ENCODE measurements at regions not wholly inside any gene's neighbourhood (a gene's known extent, or its start where the extent isn't known, plus 50 kb on each side); places are given as distances from the start of the nearest gene placed in this dataset.
"Not testable (repeated sequence)": the region's sequence is repeated elsewhere in the genome, so short reads cannot be mapped to it uniquely, and the experiment has no call there.

GRCh38 chr9:36521148-36521547 is 51.5 kb upstream of the MELK start:
- WGBS = 75% methylated on average over 4 of the region's 4 CpGs
- Histone ChIP-seq H3K4me3 (ENCODE audit: low read depth, low read length) (no peak overlapping the region), H3K4me1 (ENCODE audit: insufficient read depth) (no peaks in the 10 kb centered on the region), H3K36me3 (ENCODE audit: insufficient read depth) (no peaks in the 10 kb centered on the region), H3K27ac (ENCODE audit: low read depth) (no peak overlapping the region)
- DNase-seq (ENCODE audit: extremely low spot score) = no peak

GRCh38 chr9:36517131-36517530 is 55.6 kb upstream of the MELK start:
- Histone ChIP-seq H3K4me3 (ENCODE audit: low read depth, low read length) (no peak overlapping the region), H3K4me1 (ENCODE audit: insufficient read depth) (no peaks in the 10 kb centered on the region)
- no peak for DNase-seq (ENCODE audit: extremely low spot score)

GRCh38 chr9:36504156-36504555 is 68.5 kb upstream of the MELK start:
- 70% methylated on average over 4 of the region's 4 CpGs for WGBS
- Histone ChIP-seq H3K36me3 (ENCODE audit: insufficient read depth) (no peaks in the 10 kb centered on the region), H3K4me1 (ENCODE audit: insufficient read depth) (no peaks in the 10 kb centered on the region)

More at GRCh38 chr9:36517131-36517530, 55.6 kb upstream of the MELK start:
- no peaks in the 10 kb centered on the region for H3K36me3 ChIP-seq (ENCODE audit: insufficient read depth)
- H3K27ac ChIP-seq (ENCODE audit: low read depth) = no peak overlapping the region

GRCh38 chr9:36503172-36504088 is 69.3 kb upstream of the MELK start:
- WGBS = 83% methylated on average over 6 of the region's 6 CpGs
- H3K27ac ChIP-seq (ENCODE audit: low read depth) = no peak overlapping the region
- no peaks in the 10 kb centered on the region for H3K36me3 ChIP-seq (ENCODE audit: insufficient read depth)
- DNase-seq (ENCODE audit: extremely low spot score) = no peak
- no peak overlapping the region for H3K4me3 ChIP-seq (ENCODE audit: low read depth, low read length)
- no peaks in the 10 kb centered on the region for H3K4me1 ChIP-seq (ENCODE audit: insufficient read depth)

More at GRCh38 chr9:36504156-36504555, 68.5 kb upstream of the MELK start:
- H3K27ac ChIP-seq (ENCODE audit: low read depth) = no peak overlapping the region
- no peak overlapping the region for H3K4me3 ChIP-seq (ENCODE audit: low read depth, low read length)
- no peak for DNase-seq (ENCODE audit: extremely low spot score)

GRCh38 chr9:36501727-36502126 is 71.0 kb upstream of the MELK start:
- Histone ChIP-seq H3K4me3 (ENCODE audit: low read depth, low read length) (no peak overlapping the region), H3K27ac (ENCODE audit: low read depth) (no peak overlapping the region), H3K36me3 (ENCODE audit: insufficient read depth) (no peaks in the 10 kb centered on the region), H3K4me1 (ENCODE audit: insufficient read depth) (no peaks in the 10 kb centered on the region)
- 85% methylated on average over 3 of the region's 3 CpGs for WGBS
- DNase-seq (ENCODE audit: extremely low spot score) = no peak

- H3K4me3 ChIP-seq (ENCODE audit: low read depth, low read length); H3K27ac ChIP-seq (ENCODE audit: low read depth); DNase-seq (ENCODE audit: extremely low spot score); H3K36me3 ChIP-seq (ENCODE audit: insufficient read depth); H3K4me1 ChIP-seq (ENCODE audit: insufficient read depth): not testable (repeated sequence)
- 94% methylated on average over 2 of the region's 2 CpGs for WGBS
Measured at GRCh38 chr9:36500931-36501330, 71.8 kb upstream of the MELK start.

- no peaks in the 10 kb centered on the region for H3K36me3 ChIP-seq (ENCODE audit: insufficient read depth)
- H3K4me1 ChIP-seq (ENCODE audit: insufficient read depth) = no peaks in the 10 kb centered on the region
- no peak for DNase-seq (ENCODE audit: extremely low spot score)
- no peak overlapping the region for H3K27ac ChIP-seq (ENCODE audit: low read depth)
- 53% methylated on average over 8 of the region's 8 CpGs for WGBS
- H3K4me3 ChIP-seq (ENCODE audit: low read depth, low read length) = no peak overlapping the region
Measured at GRCh38 chr9:36499174-36499890, 73.4 kb upstream of the MELK start.

- H3K36me3 ChIP-seq (ENCODE audit: insufficient read depth); DNase-seq (ENCODE audit: extremely low spot score); H3K4me3 ChIP-seq (ENCODE audit: low read depth, low read length); H3K4me1 ChIP-seq (ENCODE audit: insufficient read depth); H3K27ac ChIP-seq (ENCODE audit: low read depth): not testable (repeated sequence)
- WGBS = 91% methylated on average over 6 of the region's 6 CpGs
Measured at GRCh38 chr9:36493564-36493963, 79.1 kb upstream of the MELK start.

- Histone ChIP-seq H3K4me3 (ENCODE audit: low read depth, low read length) (no peak overlapping the region), H3K4me1 (ENCODE audit: insufficient read depth) (no peaks in the 10 kb centered on the region), H3K27ac (ENCODE audit: low read depth) (no peak overlapping the region), H3K36me3 (ENCODE audit: insufficient read depth) (no peaks in the 10 kb centered on the region)
- no peak for DNase-seq (ENCODE audit: extremely low spot score)
- 67% methylated on average over 2 of the region's 2 CpGs for WGBS
Measured at GRCh38 chr9:36492865-36493264, 79.8 kb upstream of the MELK start.

GRCh38 chr9:36489453-36489852 is 83.2 kb upstream of the MELK start:
- Histone ChIP-seq H3K4me3 (ENCODE audit: low read depth, low read length) (no peak overlapping the region), H3K27ac (ENCODE audit: low read depth) (no peak overlapping the region), H3K36me3 (ENCODE audit: insufficient read depth) (no peaks in the 10 kb centered on the region), H3K4me1 (ENCODE audit: insufficient read depth) (no peaks in the 10 kb centered on the region)
- no peak for DNase-seq (ENCODE audit: extremely low spot score)
- 83% methylated on average over 8 of the region's 8 CpGs for WGBS

- Histone ChIP-seq H3K4me1 (ENCODE audit: insufficient read depth) (no peaks in the 10 kb centered on the region), H3K27ac (ENCODE audit: low read depth) (peak overlapping the region; percentile 94), H3K4me3 (ENCODE audit: low read depth, low read length) (peak overlapping the region; percentile 53), H3K36me3 (ENCODE audit: insufficient read depth) (no peaks in the 10 kb centered on the region)
- WGBS = 2% methylated on average over 5 of the region's 5 CpGs
- DNase-seq (ENCODE audit: extremely low spot score) = no peak
Measured at GRCh38 chr9:36488389-36488756, 84.3 kb upstream of the MELK start.

GRCh38 chr9:36487482-36488388 is 85.0 kb upstream of the MELK start:
- under 1% methylated on average over 93 of the region's 94 CpGs for WGBS
- no peaks in the 10 kb centered on the region for H3K4me1 ChIP-seq (ENCODE audit: insufficient read depth)
- peak overlapping the region; percentile 94 for H3K27ac ChIP-seq (ENCODE audit: low read depth)
- peak; percentile 77 for DNase-seq (ENCODE audit: extremely low spot score)
- H3K4me3 ChIP-seq (ENCODE audit: low read depth, low read length) = peak overlapping the region; percentile 99
- H3K36me3 ChIP-seq (ENCODE audit: insufficient read depth) = no peaks in the 10 kb centered on the region

- Histone ChIP-seq H3K27ac (ENCODE audit: low read depth) (peak overlapping the region; percentile 90), H3K36me3 (ENCODE audit: insufficient read depth) (no peaks in the 10 kb centered on the region), H3K4me3 (ENCODE audit: low read depth, low read length) (peak overlapping the region; percentile 99), H3K4me1 (ENCODE audit: insufficient read depth) (no peaks in the 10 kb centered on the region)
- DNase-seq (ENCODE audit: extremely low spot score) = no peak
- under 1% methylated on average over 62 of the region's 63 CpGs for WGBS
Measured at GRCh38 chr9:36486933-36487481, 85.7 kb upstream of the MELK start.
